ENCODE measurements at regions not wholly inside any gene's neighbourhood (a gene's known extent, or its start where the extent isn't known, plus 50 kb on each side); places are given as distances from the start of the nearest gene placed in this dataset.

GRCh38 chrX:58051346-58051745 is 141.1 kb upstream of the ZXDA start:
- TF ChIP-seq CTCF (IDR thresholded peaks at IDR 0.05; ENCODE audit: low read depth, low read length, missing control alignments) = no peak
- no peak overlapping the region for H3K4me3 ChIP-seq (ENCODE audit: low read depth, low read length)
- in situ Hi-C loops (cut with HindIII; ENCODE audit: low sequenced_read_pairs) = no loop called here
- DNase-seq (ENCODE audit: low read depth) = no peak

- no peak for TF ChIP-seq CTCF (IDR thresholded peaks at IDR 0.05; ENCODE audit: low read depth, low read length, missing control alignments)
- no peak for DNase-seq (ENCODE audit: low read depth)
- in situ Hi-C loops (cut with HindIII; ENCODE audit: low sequenced_read_pairs) = no loop called here
- H3K4me3 ChIP-seq (ENCODE audit: low read depth, low read length) = no peak overlapping the region
These were observed 133.9 kb upstream of the ZXDA start for GRCh38 chrX:58044130-58044529.

GRCh38 chrX:58025979-58026378 is 115.7 kb upstream of the ZXDA start:
- no peak overlapping the region for H3K4me3 ChIP-seq (ENCODE audit: low read depth, low read length)
- peak; percentile 14 for TF ChIP-seq CTCF (IDR thresholded peaks at IDR 0.05; ENCODE audit: low read depth, low read length, missing control alignments)
- in situ Hi-C loops (cut with HindIII; ENCODE audit: low sequenced_read_pairs) = no loop called here
- no peak for DNase-seq (ENCODE audit: low read depth)

- DNase-seq (ENCODE audit: low read depth) = no peak
- TF ChIP-seq CTCF (IDR thresholded peaks at IDR 0.05; ENCODE audit: low read depth, low read length, missing control alignments) = no peak
- in situ Hi-C loops (cut with HindIII; ENCODE audit: low sequenced_read_pairs) = no loop called here
- H3K4me3 ChIP-seq (ENCODE audit: low read depth, low read length) = no peak overlapping the region
These were observed 75.7 kb upstream of the ZXDA start for GRCh38 chrX:57985951-57986350.

GRCh38 chrX:57984620-57985019 is 74.4 kb upstream of the ZXDA start:
- in situ Hi-C loops (cut with HindIII; ENCODE audit: low sequenced_read_pairs) = no loop called here

GRCh38 chrX:57977992-57978391 is 67.7 kb upstream of the ZXDA start:
- TF ChIP-seq CTCF (IDR thresholded peaks at IDR 0.05; ENCODE audit: low read depth, low read length, missing control alignments) = no peak
- H3K4me3 ChIP-seq (ENCODE audit: low read depth, low read length) = no peak overlapping the region
- no peak for DNase-seq (ENCODE audit: low read depth)
- in situ Hi-C loops (cut with HindIII; ENCODE audit: low sequenced_read_pairs) = no loop called here

More at GRCh38 chrX:57984620-57985019, 74.4 kb upstream of the ZXDA start:
- no peak for TF ChIP-seq CTCF (IDR thresholded peaks at IDR 0.05; ENCODE audit: low read depth, low read length, missing control alignments)
- no peak overlapping the region for H3K4me3 ChIP-seq (ENCODE audit: low read depth, low read length)
- no peak for DNase-seq (ENCODE audit: low read depth)

GRCh38 chrX:57964975-57965374 is 54.7 kb upstream of the ZXDA start:
- no peak overlapping the region for H3K4me3 ChIP-seq (ENCODE audit: low read depth, low read length)
- in situ Hi-C loops (cut with HindIII; ENCODE audit: low sequenced_read_pairs) = no loop called here
- DNase-seq (ENCODE audit: low read depth) = no peak
- no peak for TF ChIP-seq CTCF (IDR thresholded peaks at IDR 0.05; ENCODE audit: low read depth, low read length, missing control alignments)

All from astrocyte of the cerebellum (primary cell).